Effector memory CD4-positive, alpha-beta T cell (primary cell): ENCODE measurements at regions not wholly inside any gene's neighbourhood (a gene's known extent, or its start where the extent isn't known, plus 50 kb on each side); places are given as distances from the start of the nearest gene placed in this dataset.

Experiments
- DNase-seq, 3 donors: peaks; one replicate each; pipeline ENCODE4 v3.0.0-alpha.2; 2020
- H3K27ac ChIP-seq: 2 replicates; pipeline ENCODE4 v1.7.0; 2013; ENCODE audit warnings: mild to moderate bottlenecking, low read length, moderate library complexity; ENCODE audit not compliant: insufficient read depth, poor library complexity, severe bottlenecking
- H3K27me3 ChIP-seq: replicated peaks from 2 replicates; pipeline ENCODE4 v1.7.0; 2013; ENCODE audit warnings: mild to moderate bottlenecking, low read length; ENCODE audit not compliant: insufficient read depth, control insufficient read depth, poor library complexity, severe bottlenecking
- H3K36me3 ChIP-seq: 2 replicates; pipeline ENCODE4 v1.7.0; 2013; ENCODE audit warnings: mild to moderate bottlenecking, low read length, moderate library complexity; ENCODE audit not compliant: control insufficient read depth, insufficient read depth
- H3K4me1 ChIP-seq: 2 replicates; pipeline ENCODE4 v1.7.0; 2013; ENCODE audit warnings: low read length, mild to moderate bottlenecking; ENCODE audit not compliant: control insufficient read depth, insufficient read depth, poor library complexity, severe bottlenecking
- H3K4me3 ChIP-seq: 2 replicates; pipeline ENCODE4 v1.7.0; 2013; ENCODE audit warnings: low read length, low read depth, mild to moderate bottlenecking; ENCODE audit not compliant: insufficient read depth, poor library complexity, severe bottlenecking
- H3K9me3 ChIP-seq: 2 replicates; pipeline ENCODE4 v1.7.0; 2013; ENCODE audit warnings: mild to moderate bottlenecking, low read length, moderate library complexity; ENCODE audit not compliant: control insufficient read depth

DNA sequence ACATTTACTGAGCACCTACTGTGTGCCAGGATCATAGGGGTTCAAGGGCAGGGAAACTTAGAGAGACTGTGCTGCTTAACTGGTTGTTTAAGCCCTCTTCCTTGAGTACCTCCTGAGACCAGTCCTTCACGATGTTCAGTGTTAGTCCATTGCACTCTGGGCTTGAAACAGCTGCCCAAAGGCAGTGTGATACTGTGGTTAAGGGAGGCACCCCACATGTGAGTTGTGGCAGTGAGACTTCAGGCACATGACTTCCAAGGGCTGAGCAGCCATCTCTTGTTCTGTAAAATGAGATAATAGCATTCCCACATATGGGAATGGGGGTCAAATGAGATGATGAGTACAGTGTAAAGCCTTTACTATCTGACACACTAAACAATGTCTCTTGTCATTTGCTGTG is 75.1 kb downstream of the LINGO1 start:
- H3K27me3 ChIP-seq = no peaks in the 10 kb centered on the region
- no peaks in the 10 kb centered on the region for H3K9me3 ChIP-seq
- no peak overlapping the region for H3K4me3 ChIP-seq
- H3K4me1 ChIP-seq = no peaks in the 10 kb centered on the region
- H3K27ac ChIP-seq = no peak overlapping the region
- H3K36me3 ChIP-seq = no peaks in the 10 kb centered on the region
- DNase-seq = no peak

GRCh38 chr15:77557144-77557543 is 75.6 kb downstream of the LINGO1 start:
- H3K36me3 ChIP-seq = no peaks in the 10 kb centered on the region
- DNase-seq = no peak
- H3K27me3 ChIP-seq = no peaks in the 10 kb centered on the region
- H3K4me3 ChIP-seq = no peak overlapping the region
- no peaks in the 10 kb centered on the region for H3K9me3 ChIP-seq
- H3K4me1 ChIP-seq = no peaks in the 10 kb centered on the region
- H3K27ac ChIP-seq = no peak overlapping the region

- Histone ChIP-seq H3K4me1 (no peaks in the 10 kb centered on the region), H3K36me3 (no peaks in the 10 kb centered on the region), H3K27me3 (no peaks in the 10 kb centered on the region), H3K4me3 (no peak overlapping the region), H3K27ac (no peak overlapping the region), H3K9me3 (no peaks in the 10 kb centered on the region)
- DNase-seq = no peak
Observed at GRCh38 chr15:77556622-77557021, 76.1 kb downstream of the LINGO1 start.

- Histone ChIP-seq H3K27me3 (no peaks in the 10 kb centered on the region), H3K27ac (no peak overlapping the region), H3K4me1 (no peaks in the 10 kb centered on the region), H3K9me3 (no peaks in the 10 kb centered on the region), H3K36me3 (no peaks in the 10 kb centered on the region), H3K4me3 (no peak overlapping the region)
- DNase-seq = no peak
Observed at GRCh38 chr15:77555232-77555631, 77.5 kb downstream of the LINGO1 start.

- no peaks in the 10 kb centered on the region for H3K9me3 ChIP-seq
- H3K36me3 ChIP-seq = no peaks in the 10 kb centered on the region
- H3K4me1 ChIP-seq = no peaks in the 10 kb centered on the region
- H3K27me3 ChIP-seq = no peaks in the 10 kb centered on the region
- H3K27ac ChIP-seq = no peak overlapping the region
- DNase-seq = no peak
- no peak overlapping the region for H3K4me3 ChIP-seq
Observed at GRCh38 chr15:77554306-77555080, 78.2 kb downstream of the LINGO1 start.

GRCh38 chr15:77553695-77554094 is 79.0 kb downstream of the LINGO1 start:
- H3K36me3 ChIP-seq = no peaks in the 10 kb centered on the region
- no peaks in the 10 kb centered on the region for H3K9me3 ChIP-seq
- no peaks in the 10 kb centered on the region for H3K4me1 ChIP-seq
- no peak overlapping the region for H3K27ac ChIP-seq
- no peak overlapping the region for H3K4me3 ChIP-seq
- H3K27me3 ChIP-seq = no peaks in the 10 kb centered on the region
- DNase-seq = no peak

- H3K36me3 ChIP-seq = no peaks in the 10 kb centered on the region
- no peaks in the 10 kb centered on the region for H3K4me1 ChIP-seq
- no peak for DNase-seq
- no peaks in the 10 kb centered on the region for H3K27me3 ChIP-seq
- H3K27ac ChIP-seq = no peak overlapping the region
- no peaks in the 10 kb centered on the region for H3K9me3 ChIP-seq
- no peak overlapping the region for H3K4me3 ChIP-seq
Observed at GRCh38 chr15:77553257-77553656, 79.5 kb downstream of the LINGO1 start.

DNA sequence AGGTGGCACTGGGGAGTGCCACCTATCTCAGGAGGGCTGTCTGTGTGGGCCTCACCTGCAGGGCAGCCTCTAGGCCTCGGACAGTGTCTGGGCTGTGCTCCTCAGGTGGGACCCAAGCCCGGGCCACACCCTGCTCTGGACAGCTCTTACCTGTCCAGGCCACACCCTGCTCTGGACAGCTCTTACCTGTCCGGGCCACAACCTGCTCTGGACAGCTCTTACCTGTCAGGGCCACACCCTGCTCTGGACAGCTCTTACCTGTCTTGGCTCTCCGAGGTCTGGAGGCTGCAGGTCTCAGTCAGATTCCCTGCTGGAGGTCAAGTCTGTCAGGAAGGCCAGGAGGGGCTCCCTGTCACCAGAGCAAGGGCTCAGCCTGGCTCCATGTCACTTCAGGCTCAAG is 80.6 kb downstream of the LINGO1 start:
- DNase-seq = no peak
- H3K4me3 ChIP-seq = no peak overlapping the region
- no peaks in the 10 kb centered on the region for H3K4me1 ChIP-seq
- H3K27me3 ChIP-seq = no peaks in the 10 kb centered on the region
- H3K36me3 ChIP-seq = no peaks in the 10 kb centered on the region
- no peaks in the 10 kb centered on the region for H3K9me3 ChIP-seq
- H3K27ac ChIP-seq = no peak overlapping the region

GRCh38 chr15:77550301-77551251 is 82.1 kb downstream of the LINGO1 start:
- H3K36me3 ChIP-seq = no peaks in the 10 kb centered on the region
- DNase-seq = no peak
- H3K27me3 ChIP-seq = no peaks in the 10 kb centered on the region
- no peak overlapping the region for H3K27ac ChIP-seq
- H3K4me3 ChIP-seq = no peak overlapping the region
- H3K9me3 ChIP-seq = no peaks in the 10 kb centered on the region
- H3K4me1 ChIP-seq = no peaks in the 10 kb centered on the region
